Kidney (tissue), 13 donors: ENCODE measurements at regions not wholly inside any gene's neighbourhood (a gene's known extent, or its start where the extent isn't known, plus 50 kb on each side); places are given as distances from the start of the nearest gene placed in this dataset.
A peak's percentile ranks its signal among the peaks of the same experiment; 100 is the strongest.

Experiments
- DNase-seq, 5 donors: peaks; one replicate each; pipeline ENCODE4 v3.0.0-alpha.2; 2013 to 2020
- FAIRE-seq: peaks from 2 replicates; lab custom pipeline; 2012; peaks lifted over from hg19 to GRCh38; lab: Jason Lieb, UNC
- H3K27ac ChIP-seq, 2 donors: one replicate each; pipeline ENCODE4 v1.7.0; 2013; ENCODE audit warnings: low read depth in 2 of 2, low read length in 2 of 2, inconsistent platforms in 1 of 2
- H3K27me3 ChIP-seq: one replicate; pipeline ENCODE4 v1.7.1; 2013; ENCODE audit warnings: low read length, inconsistent platforms; ENCODE audit not compliant: control insufficient read depth, insufficient read depth
- H3K36me3 ChIP-seq, 3 donors: one replicate each; pipeline versions ENCODE4 v1.7.0 to v1.7.1; 2013; ENCODE audit warnings: low read length in 3 of 3, control low read depth in 1 of 3, inconsistent platforms in 1 of 3; ENCODE audit not compliant: insufficient read depth in 3 of 3, control insufficient read depth in 2 of 3
- H3K4me1 ChIP-seq, 3 donors: one replicate each; pipeline versions ENCODE4 v1.7.0 to v1.7.1; 2013; ENCODE audit warnings: low read length in 3 of 3, inconsistent platforms in 1 of 3, low read depth in 1 of 3; ENCODE audit not compliant: control insufficient read depth in 2 of 3, insufficient read depth in 2 of 3
- H3K4me3 ChIP-seq, 3 donors: one replicate each; pipeline versions ENCODE4 v1.7.0 to v1.8.1; 2013; ENCODE audit warnings: low read length in 3 of 3, control low read depth in 1 of 3, inconsistent platforms in 1 of 3
- H3K9ac ChIP-seq, 3 donors: one replicate each; pipeline versions ENCODE4 v1.7.0 to v1.7.1; 2013; ENCODE audit warnings: low read length in 3 of 3, control low read depth in 1 of 3, inconsistent platforms in 1 of 3
- H3K9me3 ChIP-seq, 3 donors: one replicate each; pipeline versions ENCODE4 v1.7.0 to v1.7.1; 2013; ENCODE audit warnings: low read length in 3 of 3, control low read depth in 1 of 3, inconsistent platforms in 1 of 3; ENCODE audit not compliant: control insufficient read depth in 2 of 3, insufficient read depth in 1 of 3
- CTCF ChIP-seq: IDR thresholded peaks from 3 replicates; pipeline ENCODE4 v1.5.1; 2012; ENCODE audit warnings: mild to moderate bottlenecking, moderate library complexity, borderline replicate concordance; ENCODE audit not compliant: insufficient read depth; ENCODE audit errors: extremely low read depth
- intact Hi-C: fragments of 100-400 bp; cut with DNase I; formaldehyde crosslinking; loops from one replicate; pipeline ENCODE4 v1.11.1; 2022
- donor health status: control.
- donor health status: control.
- donor health status: control.
- donor health status: control.
- donor health status: control.
- donor health status: DM: yes; HTN: yes; CAD: no.
- donor health status: Normal renal cell carcinoma (clear cell type).

- Histone ChIP-seq H3K4me1 (no peaks in the 10 kb centered on the region), H3K9me3 (no peaks in the 10 kb centered on the region), H3K27ac (no peak overlapping the region), H3K4me3 (no peak overlapping the region), H3K36me3 (no peaks in the 10 kb centered on the region), H3K9ac (no peak overlapping the region), H3K27me3 (no peaks in the 10 kb centered on the region)
- no peak for FAIRE-seq
- DNase-seq = no peak
- intact Hi-C loops = no loop called here
- TF ChIP-seq CTCF = no peak
Observed at GRCh38 chr2:198382811-198383210, 578.4 kb downstream of the PLCL1 start.

GRCh38 chr2:198376677-198377076 is 572.3 kb downstream of the PLCL1 start:
- Histone ChIP-seq H3K4me3 (no peak overlapping the region), H3K4me1 (no peaks in the 10 kb centered on the region), H3K27me3 (no peaks in the 10 kb centered on the region), H3K27ac (no peak overlapping the region), H3K9me3 (no peaks in the 10 kb centered on the region), H3K9ac (no peak overlapping the region), H3K36me3 (no peaks in the 10 kb centered on the region)
- no peak for TF ChIP-seq CTCF
- no peak for FAIRE-seq
- no peak for DNase-seq
- intact Hi-C loops = no loop called here

- Histone ChIP-seq H3K36me3 (no peaks in the 10 kb centered on the region), H3K9me3 (no peaks in the 10 kb centered on the region), H3K4me3 (no peak overlapping the region), H3K4me1 (no peaks in the 10 kb centered on the region), H3K27me3 (no peaks in the 10 kb centered on the region), H3K27ac (no peak overlapping the region), H3K9ac (no peak overlapping the region)
- DNase-seq = no peak
- intact Hi-C loops = no loop called here
- FAIRE-seq = no peak
- no peak for TF ChIP-seq CTCF
Observed at GRCh38 chr2:198375083-198375410, 570.7 kb downstream of the PLCL1 start.

GRCh38 chr2:198374375-198375082 is 570.1 kb downstream of the PLCL1 start:
- no peak overlapping the region for H3K27ac ChIP-seq
- intact Hi-C loops = no loop called here
- no peaks in the 10 kb centered on the region for H3K36me3 ChIP-seq
- TF ChIP-seq CTCF = peak; percentile 51
- peak in 4 of 5 donors; percentile 42 to 83 (median 58) for DNase-seq
- no peak overlapping the region for H3K4me3 ChIP-seq
- H3K27me3 ChIP-seq = no peaks in the 10 kb centered on the region
- H3K9ac ChIP-seq = no peak overlapping the region
- no peak for FAIRE-seq
- H3K4me1 ChIP-seq = no peaks in the 10 kb centered on the region
- no peaks in the 10 kb centered on the region for H3K9me3 ChIP-seq
